ENCODE measurements at regions not wholly inside any gene's neighbourhood (a gene's known extent, or its start where the extent isn't known, plus 50 kb on each side); places are given as distances from the start of the nearest gene placed in this dataset.

DNA sequence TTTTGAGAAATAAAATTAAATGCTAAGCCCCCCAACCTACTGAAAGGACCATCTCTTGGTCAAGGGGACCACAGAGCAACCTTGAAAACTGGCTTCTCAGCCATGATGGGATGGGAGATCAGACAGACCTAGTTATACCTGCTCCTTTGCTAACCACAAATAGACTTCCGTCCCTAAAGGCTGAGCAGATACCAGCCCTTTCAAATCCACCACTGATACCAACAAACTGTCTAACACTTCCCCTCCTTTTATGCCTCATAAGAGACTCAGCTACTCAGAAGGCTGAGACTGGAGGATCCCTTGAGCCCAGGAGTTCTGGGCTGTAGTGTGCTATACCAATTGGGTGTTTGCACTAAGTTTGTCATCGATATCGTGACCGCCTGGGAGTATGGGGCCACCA, 407.3 kb downstream of the SIPA1L2 start:
- no peak overlapping the region for H2BK120ac ChIP-seq (ENCODE audit: low read depth, low read length)
- H3K27me3 ChIP-seq (ENCODE audit: control insufficient read depth in 1 of 2, insufficient read depth in 1 of 2, low read length in 2 of 2) = no peaks in the 10 kb centered on the region
- no peaks in the 10 kb centered on the region for H3K36me3 ChIP-seq (ENCODE audit: control insufficient read depth in 1 of 2, insufficient read depth in 2 of 2, low read depth in 1 of 2, low read length in 2 of 2)
- DNase-seq = no peak
- no peak overlapping the region for H3K27ac ChIP-seq (ENCODE audit: low read length, poor library complexity, severe bottlenecking)
- H3K4me3 ChIP-seq (ENCODE audit: insufficient read depth in 1 of 2, low read depth in 1 of 2, low read length in 2 of 2) = no peak overlapping the region
- H2AFZ ChIP-seq (ENCODE audit: low read depth, low read length) = no peak overlapping the region
- H3K18ac ChIP-seq (ENCODE audit: low read depth in 1 of 2, low read length in 2 of 2) = no peak overlapping the region
- no peak overlapping the region for H2AK5ac ChIP-seq (ENCODE audit: low read length, severe bottlenecking)
- H2BK5ac ChIP-seq (ENCODE audit: low read depth, low read length, poor library complexity, severe bottlenecking) = no peak overlapping the region
- no peaks in the 10 kb centered on the region for H3K79me1 ChIP-seq (replicated peaks; ENCODE audit: low read length, poor library complexity, severe bottlenecking)
- H3K9me3 ChIP-seq (ENCODE audit: control insufficient read depth, low read length) = no peaks in the 10 kb centered on the region
- no peak overlapping the region for H4K91ac ChIP-seq (ENCODE audit: low read length)
- H3K23ac ChIP-seq (ENCODE audit: low read length in 2 of 2) = no peak overlapping the region
- H3K9ac ChIP-seq (ENCODE audit: low read length) = no peak overlapping the region
- no peak overlapping the region for H2BK15ac ChIP-seq (ENCODE audit: low read depth, poor library complexity, severe bottlenecking)
- no peak overlapping the region for H4K8ac ChIP-seq (ENCODE audit: low read length)
- no peak overlapping the region for H2BK12ac ChIP-seq (ENCODE audit: low read length in 2 of 2)
- WGBS = 100% methylated on average over 4 of the region's 4 CpGs
- no peak overlapping the region for H3K4me2 ChIP-seq (ENCODE audit: low read length, poor library complexity, severe bottlenecking)
- H3K4me1 ChIP-seq (ENCODE audit: control insufficient read depth, insufficient read depth, low read depth, low read length) = peaks cover 8% of the 10 kb centered on the region
- H3K4ac ChIP-seq (ENCODE audit: low read depth in 1 of 2, low read length in 2 of 2) = no peak overlapping the region
- no peak overlapping the region for H3K14ac ChIP-seq (ENCODE audit: low read length in 2 of 2)

DNA sequence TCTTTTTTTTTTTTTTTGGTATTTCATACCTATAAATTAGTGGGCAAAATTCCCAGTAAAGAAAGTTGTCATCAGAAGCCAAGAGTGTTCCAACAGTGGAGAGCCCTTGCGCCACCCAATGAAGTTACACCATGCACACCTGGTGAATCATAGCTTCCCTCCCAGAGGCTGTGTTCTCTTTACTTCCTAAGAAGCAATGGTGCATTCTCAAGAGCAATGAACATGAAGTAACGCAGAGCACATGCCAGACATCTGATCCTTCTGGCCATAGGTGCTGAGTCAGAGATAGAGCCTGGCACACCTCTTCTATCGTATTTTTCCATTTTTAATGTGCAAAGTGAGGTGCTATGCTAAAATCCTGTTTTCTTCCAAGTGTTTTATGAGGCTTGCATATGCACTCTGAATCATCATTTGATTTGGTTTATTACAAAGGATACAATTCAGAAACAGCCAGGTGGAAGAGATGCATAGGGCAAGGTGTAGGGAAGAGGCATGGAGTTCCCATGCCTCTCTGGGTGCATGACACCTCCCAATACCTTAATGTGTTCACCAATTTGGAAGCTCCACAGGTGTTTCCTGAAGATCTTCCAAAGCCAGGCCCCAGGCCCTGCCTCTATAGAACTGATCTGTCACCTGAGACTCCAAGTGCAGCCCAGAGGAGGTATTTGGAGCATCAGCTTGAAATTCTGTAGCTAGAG, 408.0 kb downstream of the SIPA1L2 start:
- Histone ChIP-seq H3K4ac (ENCODE audit: low read depth in 1 of 2, low read length in 2 of 2) (no peak overlapping the region), H3K9ac (ENCODE audit: low read length) (no peak overlapping the region), H3K9me3 (ENCODE audit: control insufficient read depth, low read length) (no peaks in the 10 kb centered on the region), H3K18ac (ENCODE audit: low read depth in 1 of 2, low read length in 2 of 2) (no peak overlapping the region), H3K4me1 (ENCODE audit: control insufficient read depth, insufficient read depth, low read depth, low read length) (peaks cover 8% of the 10 kb centered on the region), H3K27me3 (ENCODE audit: control insufficient read depth in 1 of 2, insufficient read depth in 1 of 2, low read length in 2 of 2) (no peaks in the 10 kb centered on the region), H2BK5ac (ENCODE audit: low read depth, low read length, poor library complexity, severe bottlenecking) (no peak overlapping the region), H3K14ac (ENCODE audit: low read length in 2 of 2) (no peak overlapping the region), H2AFZ (ENCODE audit: low read depth, low read length) (no peak overlapping the region), H4K8ac (ENCODE audit: low read length) (no peak overlapping the region), H3K36me3 (ENCODE audit: control insufficient read depth in 1 of 2, insufficient read depth in 2 of 2, low read depth in 1 of 2, low read length in 2 of 2) (no peaks in the 10 kb centered on the region), H3K79me1 (replicated peaks; ENCODE audit: low read length, poor library complexity, severe bottlenecking) (no peaks in the 10 kb centered on the region), H4K91ac (ENCODE audit: low read length) (no peak overlapping the region), H2AK5ac (ENCODE audit: low read length, severe bottlenecking) (no peak overlapping the region), H3K27ac (ENCODE audit: low read length, poor library complexity, severe bottlenecking) (no peak overlapping the region), H3K4me3 (ENCODE audit: insufficient read depth in 1 of 2, low read depth in 1 of 2, low read length in 2 of 2) (no peak overlapping the region), H3K4me2 (ENCODE audit: low read length, poor library complexity, severe bottlenecking) (no peak overlapping the region), H2BK12ac (ENCODE audit: low read length in 2 of 2) (no peak overlapping the region), H2BK15ac (ENCODE audit: low read depth, poor library complexity, severe bottlenecking) (no peak overlapping the region), H2BK120ac (ENCODE audit: low read depth, low read length) (no peak overlapping the region), H3K23ac (ENCODE audit: low read length in 2 of 2) (no peak overlapping the region)
- DNase-seq = peak; percentile 53
- 96% methylated on average over 3 of the region's 3 CpGs for WGBS

DNA sequence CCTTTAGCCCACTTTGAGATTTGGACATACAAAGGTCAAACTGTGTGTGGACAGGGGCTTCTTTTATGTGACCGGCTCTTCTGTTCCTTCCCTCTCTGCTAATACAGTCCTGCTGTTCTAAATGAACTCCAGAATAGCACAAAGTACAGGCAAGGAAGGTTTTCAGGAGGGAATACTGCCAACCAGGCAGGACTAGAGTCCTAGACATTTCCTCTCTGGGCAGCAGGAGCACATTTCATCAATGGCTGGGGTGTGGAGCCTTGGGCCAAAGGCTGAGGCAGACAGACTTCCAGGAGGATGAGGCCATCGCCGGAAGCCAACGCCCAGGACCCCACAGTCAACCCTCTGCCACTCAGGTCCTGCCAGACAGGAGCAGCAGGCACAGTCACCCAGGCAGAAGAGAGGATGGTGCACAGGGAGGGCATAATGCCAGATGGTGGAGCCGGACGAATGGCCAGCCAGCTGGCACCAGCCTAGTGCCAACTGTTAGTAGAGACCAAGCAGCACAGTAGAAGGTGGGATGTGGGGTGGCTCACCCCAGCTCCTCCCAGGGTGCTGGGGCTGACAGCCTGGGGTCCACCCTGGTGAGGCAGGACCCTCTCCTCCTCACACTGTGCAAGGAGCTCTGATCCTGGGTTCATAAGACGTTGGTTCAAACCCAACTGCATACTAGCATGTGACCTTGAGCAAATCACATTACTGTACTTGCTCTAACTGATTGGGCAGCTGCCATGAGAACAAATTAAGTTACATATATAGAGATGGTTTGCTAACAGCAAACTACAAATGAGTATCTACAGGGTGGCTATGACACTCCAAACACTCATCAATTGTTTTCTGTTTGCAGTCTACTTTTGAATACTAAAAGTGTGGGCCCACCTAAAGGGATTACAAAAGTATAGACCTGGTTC, 410.7 kb downstream of the SIPA1L2 start:
- no peaks in the 10 kb centered on the region for H3K4me1 ChIP-seq (ENCODE audit: control insufficient read depth, insufficient read depth, low read depth, low read length)
- no peak overlapping the region for H2AK5ac ChIP-seq (ENCODE audit: low read length, severe bottlenecking)
- H3K27me3 ChIP-seq (ENCODE audit: control insufficient read depth in 1 of 2, insufficient read depth in 1 of 2, low read length in 2 of 2) = no peaks in the 10 kb centered on the region
- H2BK5ac ChIP-seq (ENCODE audit: low read depth, low read length, poor library complexity, severe bottlenecking) = no peak overlapping the region
- 100% methylated on average over 7 of the region's 7 CpGs for WGBS
- H2BK12ac ChIP-seq (ENCODE audit: low read length in 2 of 2) = no peak overlapping the region
- H3K14ac ChIP-seq (ENCODE audit: low read length in 2 of 2) = no peak overlapping the region
- peak overlapping the region; percentile 8 for H4K91ac ChIP-seq (ENCODE audit: low read length)
- peak overlapping the region in 1 of 2 experiments; percentile 70 for H3K23ac ChIP-seq (ENCODE audit: low read length in 2 of 2)
- no peaks in the 10 kb centered on the region for H3K79me1 ChIP-seq (replicated peaks; ENCODE audit: low read length, poor library complexity, severe bottlenecking)
- H2BK15ac ChIP-seq (ENCODE audit: low read depth, poor library complexity, severe bottlenecking) = no peak overlapping the region
- no peak overlapping the region for H3K18ac ChIP-seq (ENCODE audit: low read depth in 1 of 2, low read length in 2 of 2)
- no peak overlapping the region for H2BK120ac ChIP-seq (ENCODE audit: low read depth, low read length)
- no peak overlapping the region for H3K27ac ChIP-seq (ENCODE audit: low read length, poor library complexity, severe bottlenecking)
- H2AFZ ChIP-seq (ENCODE audit: low read depth, low read length) = no peak overlapping the region
- H3K4ac ChIP-seq (ENCODE audit: low read depth in 1 of 2, low read length in 2 of 2) = no peak overlapping the region
- H3K36me3 ChIP-seq (ENCODE audit: control insufficient read depth in 1 of 2, insufficient read depth in 2 of 2, low read depth in 1 of 2, low read length in 2 of 2) = no peaks in the 10 kb centered on the region
- no peak overlapping the region for H3K4me2 ChIP-seq (ENCODE audit: low read length, poor library complexity, severe bottlenecking)
- H4K8ac ChIP-seq (ENCODE audit: low read length) = no peak overlapping the region
- DNase-seq = no peak
- H3K9ac ChIP-seq (ENCODE audit: low read length) = no peak overlapping the region
- no peaks in the 10 kb centered on the region for H3K9me3 ChIP-seq (ENCODE audit: control insufficient read depth, low read length)
- peak overlapping the region in 1 of 2 experiments; percentile 22 for H3K4me3 ChIP-seq (ENCODE audit: insufficient read depth in 1 of 2, low read depth in 1 of 2, low read length in 2 of 2)

DNA sequence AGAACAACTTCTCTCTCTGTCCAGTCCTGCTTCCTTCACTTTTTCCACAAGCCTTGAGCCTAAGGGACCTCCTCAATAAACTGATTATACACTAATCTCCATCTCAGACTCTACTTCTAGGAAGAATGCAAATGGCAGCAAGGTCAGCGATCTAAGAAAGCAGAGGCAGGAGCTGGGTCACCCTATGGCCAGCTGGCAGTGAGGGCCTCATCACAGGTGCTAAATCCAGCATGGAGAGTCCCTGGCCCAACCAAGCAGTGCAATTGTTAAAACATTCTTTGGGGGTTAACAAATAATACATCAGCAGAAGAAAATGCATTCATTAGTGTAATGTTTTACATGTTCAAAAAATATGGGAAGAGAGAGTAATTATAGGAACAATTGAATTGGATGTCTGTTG, 416.0 kb downstream of the SIPA1L2 start:
- 100% methylated on average over 1 of the region's 1 CpG for WGBS
- Histone ChIP-seq H2BK15ac (ENCODE audit: low read depth, poor library complexity, severe bottlenecking) (no peak overlapping the region), H3K18ac (ENCODE audit: low read depth in 1 of 2, low read length in 2 of 2) (no peak overlapping the region), H2AK5ac (ENCODE audit: low read length, severe bottlenecking) (peak overlapping the region; percentile 72), H3K4me3 (ENCODE audit: insufficient read depth in 1 of 2, low read depth in 1 of 2, low read length in 2 of 2) (no peak overlapping the region), H3K27me3 (ENCODE audit: control insufficient read depth in 1 of 2, insufficient read depth in 1 of 2, low read length in 2 of 2) (no peaks in the 10 kb centered on the region), H3K36me3 (ENCODE audit: control insufficient read depth in 1 of 2, insufficient read depth in 2 of 2, low read depth in 1 of 2, low read length in 2 of 2) (no peaks in the 10 kb centered on the region), H2AFZ (ENCODE audit: low read depth, low read length) (no peak overlapping the region), H3K9ac (ENCODE audit: low read length) (no peak overlapping the region), H3K23ac (ENCODE audit: low read length in 2 of 2) (no peak overlapping the region), H3K9me3 (ENCODE audit: control insufficient read depth, low read length) (no peaks in the 10 kb centered on the region), H3K27ac (ENCODE audit: low read length, poor library complexity, severe bottlenecking) (peak overlapping the region; percentile 65), H3K4me1 (ENCODE audit: control insufficient read depth, insufficient read depth, low read depth, low read length) (peaks cover 4% of the 10 kb centered on the region), H3K4ac (ENCODE audit: low read depth in 1 of 2, low read length in 2 of 2) (no peak overlapping the region), H4K8ac (ENCODE audit: low read length) (no peak overlapping the region), H4K91ac (ENCODE audit: low read length) (no peak overlapping the region), H2BK120ac (ENCODE audit: low read depth, low read length) (no peak overlapping the region), H2BK12ac (ENCODE audit: low read length in 2 of 2) (no peak overlapping the region), H2BK5ac (ENCODE audit: low read depth, low read length, poor library complexity, severe bottlenecking) (no peak overlapping the region), H3K4me2 (ENCODE audit: low read length, poor library complexity, severe bottlenecking) (no peak overlapping the region), H3K79me1 (replicated peaks; ENCODE audit: low read length, poor library complexity, severe bottlenecking) (no peaks in the 10 kb centered on the region), H3K14ac (ENCODE audit: low read length in 2 of 2) (no peak overlapping the region)
- no peak for DNase-seq

All from mesenchymal stem cell (in vitro differentiated cells and primary cell).